H7 (cell line): ENCODE measurements at regions not wholly inside any gene's neighbourhood (a gene's known extent, or its start where the extent isn't known, plus 50 kb on each side); places are given as distances from the start of the nearest gene placed in this dataset.

Experiments
- DNase-seq: peaks from one replicate; pipeline ENCODE4 v3.0.0; 2012
- H3K27me3 ChIP-seq: 2 replicates; pipeline ENCODE4 v1.6.0; 2011; ENCODE audit warnings: mild to moderate bottlenecking, low read length; ENCODE audit not compliant: control insufficient read depth, insufficient read depth
- H3K36me3 ChIP-seq: replicated peaks from 2 replicates; pipeline ENCODE4 v1.5.1; 2011; ENCODE audit warnings: low read length; ENCODE audit not compliant: control insufficient read depth, insufficient read depth
- H3K4me3 ChIP-seq: 2 replicates; pipeline ENCODE4 v1.5.1; 2011; ENCODE audit warnings: low read depth, mild to moderate bottlenecking, control low read depth, low read length, moderate library complexity; ENCODE audit not compliant: insufficient read depth

- H3K4me3 ChIP-seq: no peak overlapping the region
- no peaks in the 10 kb centered on the region for H3K36me3 ChIP-seq
- H3K27me3 ChIP-seq: no peaks in the 10 kb centered on the region
- no peak for DNase-seq
These were observed 789.8 kb upstream of the PTPRD start for GRCh38 chr9:11402621-11403020.

- no peak overlapping the region for H3K4me3 ChIP-seq
These were observed 801.4 kb upstream of the PTPRD start for GRCh38 chr9:11414241-11414640.

GRCh38 chr9:11417782-11418181, 805.0 kb upstream of the PTPRD start:
- Histone ChIP-seq H3K36me3 (no peaks in the 10 kb centered on the region), H3K4me3 (no peak overlapping the region), H3K27me3 (no peaks in the 10 kb centered on the region)
- no peak for DNase-seq

More at GRCh38 chr9:11414241-11414640, 801.4 kb upstream of the PTPRD start:
- Histone ChIP-seq H3K27me3 (no peaks in the 10 kb centered on the region), H3K36me3 (no peaks in the 10 kb centered on the region)
- no peak for DNase-seq

GRCh38 chr9:11431490-11431889, 818.7 kb upstream of the PTPRD start:
- DNase-seq: no peak
- no peaks in the 10 kb centered on the region for H3K36me3 ChIP-seq
- no peaks in the 10 kb centered on the region for H3K27me3 ChIP-seq
- no peak overlapping the region for H3K4me3 ChIP-seq

GRCh38 chr9:11432361-11432760, 819.6 kb upstream of the PTPRD start:
- Histone ChIP-seq H3K27me3 (no peaks in the 10 kb centered on the region), H3K36me3 (no peaks in the 10 kb centered on the region), H3K4me3 (no peak overlapping the region)
- DNase-seq: no peak

GRCh38 chr9:11443631-11444030, 830.8 kb upstream of the PTPRD start:
- Histone ChIP-seq H3K27me3 (no peaks in the 10 kb centered on the region), H3K4me3 (no peak overlapping the region), H3K36me3 (no peaks in the 10 kb centered on the region)
- DNase-seq: no peak

GRCh38 chr9:11457825-11458790, 845.3 kb upstream of the PTPRD start:
- no peaks in the 10 kb centered on the region for H3K27me3 ChIP-seq
- no peak overlapping the region for H3K4me3 ChIP-seq
- H3K36me3 ChIP-seq: no peaks in the 10 kb centered on the region
- DNase-seq: peak; percentile 49

GRCh38 chr9:11469745-11470144, 856.9 kb upstream of the PTPRD start:
- Histone ChIP-seq H3K27me3 (no peaks in the 10 kb centered on the region), H3K36me3 (no peaks in the 10 kb centered on the region), H3K4me3 (no peak overlapping the region)
- DNase-seq: no peak

GRCh38 chr9:11471321-11471720, 858.5 kb upstream of the PTPRD start:
- Histone ChIP-seq H3K4me3 (no peak overlapping the region), H3K27me3 (no peaks in the 10 kb centered on the region), H3K36me3 (no peaks in the 10 kb centered on the region)
- DNase-seq: no peak

GRCh38 chr9:11500780-11501179, 888.0 kb upstream of the PTPRD start:
- Histone ChIP-seq H3K4me3 (no peak overlapping the region), H3K36me3 (no peaks in the 10 kb centered on the region)

GRCh38 chr9:11506980-11507379, 894.2 kb upstream of the PTPRD start:
- no peaks in the 10 kb centered on the region for H3K27me3 ChIP-seq
- H3K36me3 ChIP-seq: no peaks in the 10 kb centered on the region
- H3K4me3 ChIP-seq: no peak overlapping the region
- no peak for DNase-seq

More at GRCh38 chr9:11500780-11501179, 888.0 kb upstream of the PTPRD start:
- no peak for DNase-seq
- H3K27me3 ChIP-seq: no peaks in the 10 kb centered on the region

- no peak for DNase-seq
- H3K27me3 ChIP-seq: no peaks in the 10 kb centered on the region
- no peaks in the 10 kb centered on the region for H3K36me3 ChIP-seq
- H3K4me3 ChIP-seq: no peak overlapping the region
These were observed 924.8 kb upstream of the PTPRD start for GRCh38 chr9:11537566-11537965.

- Histone ChIP-seq H3K27me3 (no peaks in the 10 kb centered on the region), H3K4me3 (no peak overlapping the region), H3K36me3 (no peaks in the 10 kb centered on the region)
- no peak for DNase-seq
These were observed 930.0 kb upstream of the PTPRD start for GRCh38 chr9:11542781-11543180.

- Histone ChIP-seq H3K27me3 (no peaks in the 10 kb centered on the region), H3K4me3 (no peak overlapping the region), H3K36me3 (no peaks in the 10 kb centered on the region)
- DNase-seq: no peak
These were observed 933.4 kb upstream of the PTPRD start for GRCh38 chr9:11546231-11546630.

- no peak for DNase-seq
- H3K4me3 ChIP-seq: no peak overlapping the region
- no peaks in the 10 kb centered on the region for H3K36me3 ChIP-seq
- no peaks in the 10 kb centered on the region for H3K27me3 ChIP-seq
These were observed 936.6 kb upstream of the PTPRD start for GRCh38 chr9:11549311-11549794.
